GM19452 (cell line): ENCODE measurements at regions not wholly inside any gene's neighbourhood (a gene's known extent, or its start where the extent isn't known, plus 50 kb on each side); places are given as distances from the start of the nearest gene placed in this dataset.
"Not testable (repeated sequence)": the region's sequence is repeated elsewhere in the genome, so short reads cannot be mapped to it uniquely, and the experiment has no call there.

Experiments used
- ATAC-seq: cut with Tn5 transposase; IDR thresholded peaks from one replicate; pipeline ENCODE4 v1.9.1; 2021; ENCODE audit not compliant: unreplicated experiment

DNA sequence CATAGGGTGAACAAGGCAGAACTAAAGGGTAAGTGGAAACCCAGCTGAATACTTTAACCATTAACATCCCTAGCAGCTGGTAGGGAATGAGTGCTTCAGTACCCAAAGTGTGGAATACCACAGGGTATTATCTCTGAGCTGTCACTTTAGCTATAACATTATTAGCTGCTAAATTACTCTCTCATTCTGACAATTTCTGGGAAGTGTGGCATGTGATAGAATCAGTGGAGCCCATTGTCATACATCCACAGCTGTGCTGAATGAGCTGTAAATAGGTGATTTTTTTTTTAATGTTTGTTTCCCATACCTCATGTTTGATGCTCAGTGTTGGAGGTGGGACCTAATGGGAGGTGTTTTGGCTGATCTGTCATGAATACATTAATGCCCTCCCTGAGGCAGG, 894.3 kb downstream of the DIPK2A start:
- no peak for ATAC-seq

DNA sequence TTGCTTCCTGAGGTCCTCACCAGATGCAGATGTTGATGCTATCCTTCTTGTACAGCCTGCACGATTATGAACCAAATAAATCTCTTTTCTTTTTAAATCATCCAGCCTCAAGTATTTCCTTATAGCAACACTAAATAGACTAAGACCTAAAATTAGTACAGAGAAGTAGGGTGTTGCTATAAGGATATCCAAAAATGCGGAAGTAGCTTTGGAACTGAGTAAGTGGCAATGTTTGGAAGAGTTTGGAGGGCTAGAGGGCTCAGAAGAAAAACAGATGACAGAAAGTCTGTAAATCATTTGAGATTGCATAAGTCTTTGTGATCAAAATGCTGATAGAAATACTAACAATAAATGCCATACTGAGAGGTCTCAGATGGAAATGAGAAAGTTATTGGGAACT, 894.9 kb downstream of the DIPK2A start:
- ATAC-seq, result no peak

DNA sequence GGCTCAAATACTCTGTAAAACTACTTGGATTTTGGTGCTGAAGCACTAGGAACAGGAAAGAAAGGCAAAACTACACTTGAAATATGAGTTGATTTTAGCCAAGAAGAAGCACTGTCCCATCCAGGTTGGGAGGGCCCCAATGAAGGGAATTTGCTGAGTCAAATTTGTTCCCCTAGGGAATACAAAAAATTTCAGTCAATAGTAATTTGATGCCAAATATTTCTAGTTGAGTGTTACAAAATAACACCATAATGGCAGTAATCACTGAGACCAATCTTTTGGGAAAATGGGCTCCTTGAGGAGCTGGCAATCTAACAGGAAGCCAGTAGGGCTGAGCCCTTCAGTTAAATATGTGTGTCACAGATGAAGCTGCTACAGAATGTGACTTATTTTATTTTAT, 896.9 kb downstream of the DIPK2A start:
- ATAC-seq, result no peak

DNA sequence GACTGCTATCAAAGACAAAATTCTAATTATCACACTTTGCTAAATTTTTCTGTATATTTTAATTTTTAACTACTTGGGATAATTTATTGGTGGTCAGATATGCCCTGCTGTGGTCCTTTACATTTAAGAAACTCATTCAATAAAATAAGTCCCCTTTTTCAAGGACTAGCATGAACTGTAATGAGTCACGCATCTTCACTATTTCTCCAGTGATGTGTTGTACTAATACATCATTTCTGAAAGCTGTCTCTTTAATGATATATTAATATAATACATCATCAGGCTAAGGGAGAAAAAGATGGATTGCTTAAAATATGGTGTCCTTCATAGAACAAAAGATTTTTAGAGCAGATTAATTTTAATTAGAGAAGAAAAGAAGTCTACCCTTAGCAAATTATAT, 901.4 kb downstream of the DIPK2A start:
- no peak for ATAC-seq

DNA sequence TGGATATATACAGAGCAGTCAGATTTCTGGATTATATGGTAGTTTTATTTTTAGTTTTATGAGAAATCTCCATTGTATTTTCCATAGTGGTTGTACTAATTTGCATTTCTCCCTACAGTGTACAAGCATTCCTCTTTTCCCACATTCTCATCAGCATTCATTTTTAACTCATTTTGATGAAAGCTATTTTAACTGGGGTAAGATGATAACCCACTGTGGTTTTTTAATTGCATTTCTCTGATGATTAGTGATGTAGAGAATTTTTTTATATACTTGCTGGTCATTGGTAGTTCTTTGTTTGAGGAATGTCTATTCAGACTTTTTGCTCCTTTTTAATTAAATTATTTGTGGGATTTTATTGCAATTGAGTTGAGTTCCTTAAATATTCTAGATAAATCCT, 903.6 kb downstream of the DIPK2A start:
- no peak for ATAC-seq

DNA sequence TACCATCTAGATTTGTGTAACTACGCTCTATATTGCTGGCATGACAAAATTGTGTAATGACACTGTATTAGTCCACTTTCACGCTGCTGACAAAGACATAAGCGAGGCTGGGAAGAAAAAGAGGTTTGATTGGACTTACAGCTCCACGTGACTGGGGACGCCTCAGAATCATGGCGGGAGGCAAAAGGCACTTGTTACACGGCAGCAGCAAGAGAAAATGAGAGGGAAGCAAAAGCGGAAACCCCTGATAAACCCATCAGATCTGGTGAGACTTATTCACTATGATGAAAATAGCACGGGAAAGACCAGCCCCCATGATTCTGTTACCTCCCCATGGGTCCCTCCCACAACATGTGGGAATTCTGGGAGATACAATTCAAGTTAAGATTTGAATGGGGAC, 905.7 kb downstream of the DIPK2A start:
- ATAC-seq, result no peak

DNA sequence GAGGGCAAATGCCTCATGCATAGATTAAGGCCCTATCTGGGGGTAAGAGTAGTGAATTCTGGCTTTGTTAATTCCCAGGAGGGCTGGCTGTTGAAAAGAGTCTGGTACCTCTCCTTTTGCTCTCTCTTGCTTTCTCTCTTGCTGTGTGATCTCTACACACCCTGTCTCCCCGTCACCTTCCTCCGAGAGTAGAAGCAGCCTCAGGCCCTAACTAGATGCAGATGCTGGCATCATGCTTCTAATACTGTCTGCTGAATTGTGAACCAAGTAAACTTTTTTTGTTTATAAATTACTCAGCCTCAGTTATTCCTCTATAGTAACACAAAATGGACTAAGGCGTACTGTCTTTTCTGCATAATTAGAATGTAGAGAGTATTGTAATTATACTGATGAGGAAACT, 908.1 kb downstream of the DIPK2A start:
- no peak for ATAC-seq

DNA sequence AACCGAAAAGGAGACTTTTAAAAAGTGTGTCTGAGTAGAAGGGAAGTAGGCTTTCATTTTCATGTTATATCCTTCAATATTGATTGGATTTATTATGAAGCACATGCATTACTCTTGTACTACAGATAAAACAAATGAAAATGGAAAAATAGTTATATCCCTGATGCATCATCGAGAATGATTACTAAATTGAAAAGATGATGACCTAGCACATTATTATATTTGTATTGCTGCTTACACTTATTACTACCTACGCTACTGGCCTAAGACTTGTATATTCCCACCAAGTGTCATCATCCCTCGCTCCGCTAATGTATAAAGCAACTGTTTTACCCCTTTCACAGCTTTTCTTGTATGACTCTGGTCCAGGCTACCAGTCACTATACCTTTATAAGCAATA, 922.4 kb downstream of the DIPK2A start:
- no peak for ATAC-seq

DNA sequence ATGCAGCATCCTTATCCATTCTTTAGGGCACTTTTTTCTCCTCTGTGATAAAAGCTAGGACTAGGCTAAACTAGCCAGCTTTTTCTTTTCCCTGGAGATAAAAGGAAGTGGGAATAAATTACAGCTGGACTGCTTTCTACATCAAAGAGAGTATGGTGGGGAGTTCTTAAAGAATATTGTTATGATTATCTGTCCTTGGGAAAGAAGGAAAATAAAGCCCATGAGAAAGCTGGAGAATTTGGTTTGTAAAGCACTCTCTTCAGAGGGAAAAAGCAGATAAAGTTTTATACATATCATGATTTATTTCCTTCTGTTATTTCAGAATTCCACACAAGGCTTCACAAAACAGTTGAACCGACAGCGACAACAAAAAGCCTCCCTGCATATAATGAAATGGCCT, 923.0 kb downstream of the DIPK2A start:
- no peak for ATAC-seq

DNA sequence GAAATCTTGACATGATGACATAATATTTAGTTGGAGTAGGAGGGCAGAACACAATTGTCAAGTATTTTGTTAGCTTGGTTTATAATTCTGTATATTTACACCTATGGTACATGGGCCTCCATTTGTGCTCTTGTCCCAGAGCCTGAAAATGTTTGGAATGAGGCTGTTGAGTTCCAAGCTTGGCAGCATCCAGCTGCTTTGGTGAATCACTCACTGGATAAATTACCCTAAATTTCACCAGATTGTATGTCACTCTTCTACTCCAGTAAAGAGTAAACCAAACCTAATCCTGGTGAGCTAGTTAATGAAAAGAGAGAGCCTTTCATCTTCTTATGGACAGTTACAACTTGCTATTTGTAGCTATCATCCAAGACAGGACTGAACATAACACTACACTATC, 928.7 kb downstream of the DIPK2A start:
- no peak for ATAC-seq

DNA sequence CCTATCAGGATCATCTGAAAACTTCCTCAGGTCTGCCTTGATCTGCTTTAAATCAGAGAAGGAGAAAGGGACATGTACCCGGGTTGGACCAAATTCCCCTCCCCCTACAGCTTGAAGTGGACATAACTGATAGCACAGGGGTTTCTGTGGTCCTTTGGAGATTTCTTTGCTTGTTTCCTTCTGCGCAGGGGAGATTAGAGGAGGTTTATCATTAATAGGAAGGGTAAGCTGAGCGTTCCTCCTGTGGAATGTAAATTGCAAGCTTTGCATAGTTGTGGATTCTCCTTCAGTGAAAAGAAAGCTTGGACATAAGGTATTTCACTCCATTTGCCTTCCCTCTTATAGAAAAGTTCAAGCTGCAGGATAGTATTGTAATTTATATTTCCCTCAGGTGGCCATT, 936.0 kb downstream of the DIPK2A start:
- not testable (repeated sequence) for ATAC-seq

DNA sequence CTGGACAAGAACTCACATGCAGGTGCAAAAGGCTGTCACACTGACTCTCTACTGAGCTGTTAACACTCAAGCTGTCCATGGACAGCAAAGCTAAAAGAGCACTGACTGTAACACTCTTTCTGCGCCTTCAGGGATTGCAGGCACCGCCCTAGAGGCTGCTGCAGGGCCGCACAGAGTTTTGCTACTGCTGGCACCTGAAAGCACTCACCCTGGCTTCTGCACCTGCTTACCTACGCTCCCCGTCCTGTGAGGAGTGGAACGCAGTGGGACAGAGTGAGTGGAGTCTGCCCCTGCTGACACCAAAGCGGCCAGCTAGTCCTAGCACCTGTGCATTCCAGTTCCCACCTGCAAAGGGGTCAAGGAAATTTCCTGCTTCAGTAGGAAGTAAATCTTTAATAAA, 941.3 kb downstream of the DIPK2A start:
- ATAC-seq, result no peak

DNA sequence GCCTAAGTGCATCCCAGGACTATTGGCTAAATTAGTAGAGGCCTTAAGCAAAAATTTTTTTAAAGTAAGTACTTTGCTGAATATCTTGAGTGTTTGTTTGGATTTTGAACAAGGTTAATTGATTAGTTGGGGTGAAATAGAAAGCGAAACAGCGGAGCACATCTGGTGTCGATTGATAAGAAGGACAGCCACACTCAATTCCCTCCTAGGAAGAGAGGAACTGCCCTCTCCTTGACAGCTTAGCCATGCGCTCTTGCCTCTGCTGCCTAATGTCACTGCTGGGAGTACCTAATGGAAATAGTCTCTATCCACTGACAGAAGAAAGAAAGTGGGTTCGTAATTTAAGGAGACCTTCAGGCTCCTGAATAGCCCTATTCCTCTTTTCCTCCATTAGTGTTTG, 943.6 kb downstream of the DIPK2A start:
- ATAC-seq, result no peak

DNA sequence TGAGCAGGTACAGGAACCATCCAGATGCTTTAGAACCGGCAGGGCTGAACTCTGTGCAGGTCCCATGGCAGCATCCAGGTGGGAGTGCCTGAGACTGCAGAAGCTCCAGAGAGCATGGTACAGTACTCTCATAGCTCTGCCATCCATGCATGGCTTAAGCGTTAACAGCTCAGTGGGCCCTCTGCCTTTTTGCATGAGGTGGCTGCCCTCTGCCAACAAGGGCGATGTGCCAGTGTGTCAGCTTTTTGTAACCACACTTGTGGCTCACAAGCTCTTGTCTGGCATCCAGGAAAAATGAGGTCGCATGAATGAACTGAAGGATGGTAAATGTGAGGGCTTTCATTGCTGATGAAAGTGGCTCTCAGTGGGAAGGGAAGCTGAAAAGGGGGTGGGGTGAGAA, 950.1 kb downstream of the DIPK2A start:
- ATAC-seq, result no peak

DNA sequence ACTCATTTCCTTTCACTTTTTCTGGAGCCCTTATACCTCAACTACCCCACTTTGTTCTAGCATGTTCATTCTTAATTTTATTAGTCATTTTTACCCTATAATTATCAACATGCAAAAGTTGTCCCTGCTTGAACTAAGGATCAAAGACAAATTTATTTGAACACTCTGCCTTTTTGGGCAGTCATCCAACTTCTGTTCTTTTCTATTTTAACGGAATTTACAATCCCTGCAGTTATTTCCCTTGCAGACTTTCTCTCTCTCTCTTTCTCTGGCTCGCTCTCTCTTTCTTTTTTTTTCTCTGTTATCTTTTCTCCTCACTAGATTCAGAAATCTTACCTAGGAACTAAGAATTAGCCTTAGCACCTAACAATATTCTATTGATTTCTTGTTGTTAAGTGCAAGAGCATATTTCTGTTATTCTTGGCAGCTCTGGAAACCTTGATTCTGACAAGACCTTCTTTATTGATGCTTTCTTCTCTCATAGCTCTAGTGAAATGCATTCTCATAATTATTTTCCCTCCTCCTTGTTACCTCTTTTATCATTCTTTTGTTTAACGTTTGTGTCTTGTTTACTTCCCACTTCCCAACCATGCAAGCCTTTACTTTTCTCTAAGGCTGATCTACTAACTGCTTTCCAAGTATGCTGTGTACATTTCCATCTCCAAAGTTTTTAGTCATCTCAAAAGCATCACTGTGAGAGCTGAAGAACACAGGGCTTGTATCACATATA, 951.6 kb downstream of the DIPK2A start:
- no peak for ATAC-seq

DNA sequence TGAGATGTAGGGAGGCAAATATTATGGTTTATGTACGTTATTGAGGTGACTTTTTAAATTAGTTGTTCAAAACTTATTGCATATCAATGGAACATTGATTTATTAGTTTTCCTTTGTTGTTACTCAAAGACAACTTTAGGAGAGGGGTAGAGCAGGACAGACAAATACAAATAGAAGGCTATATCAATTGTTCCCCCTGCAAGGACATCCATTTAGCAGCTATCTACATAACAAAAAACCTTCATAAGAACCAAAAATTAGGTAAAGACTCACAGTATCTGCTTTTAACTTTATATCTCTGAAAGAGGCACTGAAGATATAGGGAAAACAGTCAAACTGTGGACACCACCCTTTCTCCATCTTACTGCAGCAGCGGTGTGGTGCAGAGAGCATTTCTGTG, 958.8 kb downstream of the DIPK2A start:
- no peak for ATAC-seq

DNA sequence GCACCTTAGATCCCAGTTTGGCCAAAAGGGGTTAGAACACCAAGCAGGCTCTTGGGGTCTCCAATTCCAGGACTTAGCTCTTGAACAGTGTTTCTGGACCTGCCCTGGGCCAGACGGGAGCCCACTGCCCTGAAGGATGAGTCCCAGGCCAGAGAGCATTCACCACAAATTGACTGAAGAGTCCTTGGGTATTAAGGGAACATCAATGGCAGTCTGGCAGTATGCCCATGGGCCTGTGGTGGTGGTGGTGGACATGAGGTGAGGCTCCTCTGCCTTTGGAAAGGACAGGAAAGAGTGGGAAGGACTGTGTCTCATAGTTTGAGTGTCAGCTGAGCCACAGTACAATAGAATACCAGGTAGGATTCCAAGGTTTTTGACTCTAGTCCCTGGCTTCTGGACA, 960.0 kb downstream of the DIPK2A start:
- no peak for ATAC-seq

DNA sequence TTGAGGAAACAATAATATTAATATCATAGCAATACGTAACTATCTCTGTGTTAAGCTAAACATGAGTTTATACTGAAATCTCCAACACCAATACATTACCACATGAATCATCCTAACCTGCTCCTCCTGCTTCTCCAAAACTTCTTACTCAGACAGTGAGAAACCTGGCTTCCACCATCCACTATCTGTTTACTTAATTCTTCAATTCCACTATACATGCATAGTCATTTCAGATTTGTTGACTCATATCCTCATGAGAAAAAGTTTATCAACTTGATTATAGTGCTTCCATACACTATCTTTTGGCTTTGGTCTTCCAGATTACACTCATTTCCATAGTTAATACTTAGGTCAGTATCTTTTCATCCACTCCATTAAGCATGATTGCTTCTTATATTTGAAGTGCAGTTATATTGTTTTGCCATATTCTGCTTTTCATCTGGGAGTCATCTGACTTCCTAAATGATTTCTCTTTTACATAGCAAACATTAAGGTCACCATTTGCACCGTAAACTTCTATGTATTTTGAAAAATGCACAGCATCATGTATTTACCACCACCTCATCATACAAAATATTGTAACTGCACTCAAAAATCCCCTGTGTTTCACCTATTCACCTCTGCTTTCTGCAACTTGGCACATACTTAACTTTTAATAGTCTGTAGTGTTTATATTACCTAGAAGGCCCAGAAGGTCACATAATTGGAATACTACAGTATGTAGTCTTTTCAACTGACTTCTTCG, 970.6 kb downstream of the DIPK2A start:
- no peak for ATAC-seq

DNA sequence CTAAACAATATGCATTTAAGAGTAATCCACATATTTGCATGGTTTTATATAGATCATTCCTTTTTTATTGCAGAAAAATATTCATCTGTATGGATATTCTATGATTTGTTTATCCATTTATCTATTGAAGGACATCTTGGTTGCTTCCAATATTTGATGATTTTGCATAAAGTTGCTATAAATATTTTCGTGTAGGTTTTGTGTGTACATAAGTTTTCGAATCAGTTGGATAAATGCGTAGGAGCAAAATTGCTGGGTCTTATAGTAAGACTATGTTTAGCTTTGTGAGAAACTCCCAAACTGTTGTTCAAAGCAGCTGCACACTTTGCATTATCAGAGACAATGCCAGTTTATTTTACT, 971.2 kb downstream of the DIPK2A start:
- no peak for ATAC-seq

DNA sequence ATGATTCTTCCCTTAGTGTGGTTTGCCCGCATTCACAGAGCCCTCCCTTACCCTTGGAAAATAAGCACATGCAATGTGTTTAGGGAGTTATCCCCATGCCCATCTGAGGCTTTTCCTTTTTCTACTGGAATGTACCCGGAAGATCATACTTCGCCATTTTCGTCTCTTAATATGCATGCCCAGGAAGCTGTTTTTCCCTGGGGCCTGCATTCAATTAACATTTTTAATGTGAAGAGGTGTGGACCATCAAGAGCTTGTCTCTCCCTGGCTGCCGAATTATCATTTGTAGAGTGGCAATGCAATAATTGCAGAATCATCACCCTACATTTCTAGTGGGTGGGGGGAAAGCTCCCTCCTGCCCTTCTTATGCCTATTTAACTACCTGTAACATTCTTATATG, 976.3 kb downstream of the DIPK2A start:
- no peak for ATAC-seq

DNA sequence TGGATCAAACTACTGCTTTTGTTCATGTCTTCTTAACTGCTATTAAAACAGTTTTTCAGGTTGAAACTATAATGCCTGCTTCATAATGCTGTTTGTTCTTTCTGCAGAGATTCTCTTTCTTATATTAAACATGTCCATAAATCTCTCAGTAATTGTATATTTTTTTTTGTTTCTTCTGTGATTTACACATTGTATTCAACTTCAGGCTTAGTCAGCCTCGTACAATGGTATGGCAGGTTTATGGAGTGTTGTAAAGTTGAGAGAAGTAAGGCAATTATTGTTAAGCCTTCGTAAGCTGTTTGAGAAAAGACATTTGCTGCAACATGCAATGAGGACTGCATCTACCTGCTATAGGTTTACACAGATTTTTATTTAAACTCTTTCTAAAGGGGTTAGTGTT, 977.1 kb downstream of the DIPK2A start:
- no peak for ATAC-seq

DNA sequence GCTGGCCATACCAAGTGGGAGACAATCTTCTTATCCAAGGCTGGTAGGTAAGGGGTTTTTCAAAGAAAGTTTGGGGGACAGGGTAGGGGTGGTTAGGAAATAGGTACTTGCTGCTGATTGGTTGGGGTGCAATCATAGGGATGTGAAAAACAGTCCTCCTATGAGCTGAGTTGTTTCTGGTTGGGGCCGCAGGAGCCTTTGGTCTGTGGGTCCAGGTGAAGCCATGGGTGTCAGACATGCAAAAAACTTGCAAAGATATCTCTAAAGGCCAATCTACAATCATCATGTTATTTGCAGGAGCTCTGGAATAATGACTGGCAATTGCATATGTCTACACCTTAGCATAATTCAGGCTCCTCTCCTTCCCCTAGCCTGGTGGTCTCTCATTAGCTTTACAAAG, 982.3 kb downstream of the DIPK2A start:
- ATAC-seq, result no peak
